ENCODE measurements at regions not wholly inside any gene's neighbourhood (a gene's known extent, or its start where the extent isn't known, plus 50 kb on each side); places are given as distances from the start of the nearest gene placed in this dataset.
"Not testable (repeated sequence)": the region's sequence is repeated elsewhere in the genome, so short reads cannot be mapped to it uniquely, and the experiment has no call there.

- no peak for DNase-seq
Measured at GRCh38 chr5:92665506-92665905, 915.5 kb downstream of the NR2F1-AS1 start.

DNA sequence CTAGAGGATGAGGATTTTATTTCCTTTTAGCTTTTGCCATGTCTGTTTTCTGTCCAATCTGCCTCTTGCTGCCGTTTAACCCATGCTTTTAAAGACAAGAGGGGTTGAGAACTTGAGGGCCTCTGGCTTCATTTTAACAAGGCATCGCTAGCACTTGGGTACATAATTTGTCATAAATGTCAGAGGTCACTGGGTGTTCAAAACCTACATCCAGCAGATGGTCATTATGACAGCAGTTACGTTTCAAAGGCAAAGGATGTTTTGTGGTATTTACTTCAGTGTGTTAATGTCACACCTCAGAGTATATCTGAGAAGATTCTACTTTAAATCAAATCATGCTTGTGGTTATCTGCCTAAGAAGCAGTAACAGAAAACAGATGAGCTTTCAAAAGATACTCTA lies 918.3 kb downstream of the NR2F1-AS1 start:
- no peak for DNase-seq

GRCh38 chr5:92659246-92659645 lies 921.8 kb downstream of the NR2F1-AS1 start:
- DNase-seq, result no peak

DNA sequence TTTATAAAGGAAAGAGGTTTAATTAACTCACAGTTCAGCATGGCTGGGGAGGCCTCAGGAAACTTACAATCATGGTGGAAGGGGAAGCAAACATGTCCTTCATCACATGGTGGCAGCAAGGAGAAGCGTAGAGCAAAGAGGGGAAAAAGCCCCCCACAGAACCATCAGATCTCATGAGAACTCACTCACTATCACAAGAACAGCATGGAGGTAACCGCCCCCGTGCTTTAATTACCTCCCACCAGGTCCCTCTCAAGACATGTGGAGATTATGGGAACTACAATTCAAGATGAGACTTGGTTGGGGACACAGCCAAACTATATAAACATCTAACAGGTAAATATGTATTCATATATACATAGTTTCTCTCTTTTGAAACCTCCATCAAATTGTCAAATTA lies 926.4 kb downstream of the NR2F1-AS1 start:
- not testable (repeated sequence) for DNase-seq

GRCh38 chr5:92653730-92654461 lies 927.1 kb downstream of the NR2F1-AS1 start:
- DNase-seq, result no peak

DNA sequence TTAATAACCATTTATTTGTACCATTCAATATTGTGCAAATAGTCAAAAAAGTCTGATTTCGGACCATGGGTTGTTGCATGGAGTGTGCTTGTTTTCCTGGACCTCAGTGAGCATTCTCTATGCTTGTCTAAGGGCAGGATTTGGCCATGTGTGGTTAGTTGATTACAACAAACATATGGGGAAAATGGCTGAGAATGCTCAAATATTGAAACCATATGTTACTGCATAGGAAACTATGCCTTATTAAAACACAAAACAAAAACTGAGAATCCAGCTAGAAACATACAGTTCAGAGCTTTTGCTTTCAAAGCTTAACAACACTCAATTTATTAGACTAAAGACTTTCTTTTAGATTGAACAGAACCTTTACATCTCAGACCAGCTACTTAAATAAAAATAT lies 928.3 kb downstream of the NR2F1-AS1 start:
- no peak for DNase-seq

DNA sequence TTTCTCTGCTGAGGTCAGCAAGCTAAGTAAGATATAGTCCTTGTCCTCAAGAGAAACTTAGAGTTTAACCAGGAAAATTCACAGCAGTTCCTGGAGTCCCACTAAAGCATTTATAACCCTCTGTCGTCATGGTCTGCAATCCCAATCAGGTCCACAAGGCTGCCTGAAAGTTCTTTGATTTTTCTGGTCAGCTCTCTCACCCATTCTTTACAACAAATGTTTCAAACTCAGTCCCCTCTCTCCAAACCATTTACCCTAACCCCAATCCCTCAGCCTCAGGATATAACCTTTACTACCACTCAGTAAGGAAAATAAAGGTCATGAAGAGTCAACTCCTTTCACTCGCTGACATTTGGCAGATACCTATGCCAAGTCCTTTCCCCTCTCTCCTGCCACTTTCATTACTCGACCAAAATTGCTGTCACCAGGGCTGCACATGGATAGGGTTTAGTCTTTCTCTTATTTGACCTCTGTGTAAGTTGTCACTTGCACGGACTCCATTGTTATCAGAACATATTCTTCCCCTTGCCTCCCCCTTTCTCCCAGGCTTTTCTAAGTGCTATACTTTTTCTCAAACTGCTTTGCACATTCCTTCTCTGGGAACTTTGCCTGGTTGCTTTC lies 936.6 kb downstream of the NR2F1-AS1 start:
- DNase-seq, result no peak

DNA sequence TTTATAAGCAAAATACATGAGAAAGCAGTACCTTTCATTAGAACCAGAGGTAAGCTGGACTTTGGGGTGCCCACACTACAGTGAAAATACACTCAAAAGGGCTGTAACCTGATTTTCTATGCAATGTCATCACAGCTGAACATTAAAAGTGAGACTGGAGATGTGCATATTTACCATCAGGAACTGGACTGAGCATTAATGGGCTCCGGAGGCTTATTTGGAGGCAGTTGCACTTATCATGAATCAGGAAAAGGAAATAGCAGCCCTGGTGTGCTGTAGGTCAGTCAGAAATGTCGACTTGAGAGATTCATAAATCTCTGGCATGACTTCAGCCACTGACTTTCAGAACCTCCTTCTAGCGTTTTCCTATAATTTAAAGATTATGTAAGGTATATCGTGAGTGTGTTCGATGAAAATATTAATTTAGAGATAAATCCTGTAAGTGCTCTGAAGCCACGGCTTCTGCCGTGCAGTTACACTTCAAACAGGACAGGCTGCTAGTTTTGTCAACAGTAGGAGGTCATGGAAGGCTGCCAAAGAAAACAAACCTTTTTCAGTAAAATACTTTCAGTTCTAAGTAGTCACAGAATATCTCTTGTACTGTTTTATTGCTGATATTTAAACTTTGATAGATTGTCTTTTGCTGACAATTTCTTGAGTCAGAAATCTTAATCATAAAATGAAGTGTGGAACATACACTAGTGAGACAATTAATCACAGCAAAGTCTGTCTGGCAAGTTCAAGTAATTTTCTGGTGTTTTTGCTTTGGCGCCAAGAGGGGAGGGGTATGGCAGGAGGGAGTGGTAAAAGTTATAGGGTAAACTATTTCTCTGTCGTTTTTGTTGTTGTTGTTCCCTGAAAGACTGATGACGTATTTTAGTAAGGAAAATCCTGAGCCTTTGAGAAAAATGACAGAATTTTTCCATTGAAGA lies 939.7 kb downstream of the NR2F1-AS1 start:
- peak; percentile 50 for DNase-seq

DNA sequence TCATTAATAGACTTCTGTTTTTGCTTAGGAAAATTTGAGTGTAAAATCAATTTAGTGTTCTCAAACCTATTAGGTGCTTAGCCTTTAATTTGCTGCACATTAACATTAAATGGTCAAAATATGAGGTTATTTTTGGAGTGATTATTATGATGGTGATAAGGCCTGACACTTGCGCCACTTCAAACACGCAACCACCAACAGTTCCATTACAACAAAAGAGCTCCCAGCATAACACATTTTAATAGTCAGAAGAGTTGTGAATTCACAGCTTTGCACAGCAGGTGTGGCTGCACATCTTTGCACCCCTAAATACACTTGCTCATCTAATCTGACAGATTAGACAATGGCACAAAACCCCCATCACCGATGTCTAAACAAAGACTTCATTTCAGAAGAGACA lies 940.7 kb downstream of the NR2F1-AS1 start:
- DNase-seq, result no peak

- no peak for DNase-seq
Measured at GRCh38 chr5:92637960-92638359, 943.1 kb downstream of the NR2F1-AS1 start.

- DNase-seq, result no peak
Measured at GRCh38 chr5:92637247-92637646, 943.8 kb downstream of the NR2F1-AS1 start.

DNA sequence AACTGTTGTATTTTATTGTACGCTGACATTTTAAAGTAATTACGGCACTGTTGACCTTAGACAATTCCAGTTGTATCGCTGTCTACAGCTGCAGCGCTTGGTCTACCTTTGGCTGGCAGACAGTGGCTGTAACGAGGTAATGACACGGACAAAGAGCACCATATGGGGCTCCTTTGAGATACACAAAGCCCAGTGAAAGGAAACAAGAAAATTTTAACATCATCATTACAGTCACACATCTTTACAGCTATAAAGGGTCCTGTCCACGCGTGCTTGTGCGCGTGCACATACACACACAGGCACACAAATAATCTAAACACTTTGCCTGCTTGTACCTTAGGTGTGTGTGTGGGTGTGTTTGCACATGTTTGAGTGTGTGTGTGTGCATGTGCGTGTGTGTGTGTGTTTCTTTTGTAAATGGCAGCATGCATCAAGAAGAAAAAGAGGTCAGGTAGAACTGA lies 946.0 kb downstream of the NR2F1-AS1 start:
- DNase-seq, result peak; percentile 83

DNA sequence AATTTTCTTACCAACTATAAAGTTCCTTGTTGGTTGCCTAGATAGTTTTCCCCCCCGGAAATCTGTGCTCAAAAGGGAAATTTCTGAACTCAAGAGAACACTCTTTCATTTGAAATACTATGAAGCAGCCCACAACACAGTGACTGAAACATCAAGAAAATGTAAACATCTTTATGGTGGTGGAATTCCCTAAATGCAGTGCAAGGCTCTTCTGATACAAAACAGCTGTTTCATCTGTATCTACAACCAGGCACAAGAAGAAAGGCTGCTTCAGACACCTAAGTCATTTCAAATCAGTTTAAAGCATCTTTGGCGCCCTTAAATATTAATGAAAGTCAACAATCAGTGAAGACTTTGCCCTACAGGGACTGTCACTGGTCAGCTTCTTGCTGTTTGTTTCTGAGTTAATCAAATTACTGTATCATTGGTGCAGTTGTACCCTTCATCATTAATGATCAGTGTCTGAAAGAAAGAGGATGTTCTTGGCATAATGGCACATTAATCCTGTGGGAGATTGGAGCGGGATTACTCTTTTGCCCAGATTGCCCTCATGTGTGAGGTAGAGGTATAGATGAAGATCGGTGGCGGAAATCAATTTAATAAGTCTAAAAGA lies 947.0 kb downstream of the NR2F1-AS1 start:
- no peak for DNase-seq

DNA sequence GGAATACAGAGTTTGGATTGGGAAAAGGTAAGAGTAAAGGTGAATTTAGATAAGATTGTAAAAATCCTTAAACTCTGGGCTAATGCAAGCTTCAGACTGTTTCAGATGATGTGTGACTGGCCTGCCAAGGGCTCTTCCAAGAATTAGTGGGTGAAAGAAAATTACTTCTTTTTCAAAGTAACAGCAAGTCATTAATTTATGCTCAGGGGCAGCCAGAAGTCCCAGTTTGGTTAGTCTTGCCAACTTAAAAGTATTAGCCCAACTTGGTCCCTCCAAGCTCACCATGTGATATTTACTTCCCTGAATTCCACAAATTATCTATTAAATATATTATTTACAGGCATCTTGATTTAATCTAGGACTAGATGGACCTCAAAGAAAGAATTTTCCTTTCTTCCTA lies 947.8 kb downstream of the NR2F1-AS1 start:
- no peak for DNase-seq

- DNase-seq, result not testable (repeated sequence)
Measured at GRCh38 chr5:92631237-92631701, 949.8 kb downstream of the NR2F1-AS1 start.

- DNase-seq, result no peak
Measured at GRCh38 chr5:92629574-92629973, 951.4 kb downstream of the NR2F1-AS1 start.

GRCh38 chr5:92629000-92629399 lies 952.0 kb downstream of the NR2F1-AS1 start:
- no peak for DNase-seq

DNA sequence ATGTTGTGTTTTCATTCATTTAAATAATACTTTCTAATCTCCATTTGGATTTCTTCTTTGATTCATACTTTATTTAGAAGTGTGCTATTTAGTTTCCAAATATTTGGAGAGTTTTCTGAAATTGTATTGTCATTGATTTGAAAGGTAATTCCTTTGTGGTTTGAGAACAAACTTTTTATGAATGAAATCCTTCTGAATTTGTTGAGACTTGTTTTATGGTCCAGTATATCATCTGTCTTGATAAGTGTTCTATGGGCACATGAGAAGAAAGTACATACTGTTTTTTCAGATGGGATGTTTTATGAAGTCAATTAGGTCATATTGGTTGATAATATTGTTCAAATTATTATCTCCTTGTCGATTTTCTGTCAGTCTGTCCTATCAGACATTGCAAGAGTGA lies 953.8 kb downstream of the NR2F1-AS1 start:
- no peak for DNase-seq

- DNase-seq, result no peak
Measured at GRCh38 chr5:92616085-92616484, 964.9 kb downstream of the NR2F1-AS1 start.

DNA sequence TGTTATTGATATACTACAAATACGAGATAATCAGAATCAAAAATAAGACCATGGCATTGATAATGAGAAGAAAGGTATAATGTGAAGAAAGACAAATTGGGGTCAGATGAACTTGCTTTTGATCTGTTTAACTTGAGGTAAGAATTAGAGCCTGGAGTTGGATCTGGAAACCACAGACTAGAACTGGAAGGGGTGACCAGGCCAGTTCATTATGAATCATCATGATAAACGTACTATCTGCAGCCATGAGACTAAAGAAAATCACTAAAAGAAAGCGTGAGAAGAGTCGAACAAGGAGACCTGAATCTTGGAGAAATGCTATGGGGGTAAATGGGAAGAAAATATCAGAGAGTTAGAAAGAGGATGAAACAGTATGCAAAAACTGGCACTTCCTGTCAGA lies 967.5 kb downstream of the NR2F1-AS1 start:
- DNase-seq, result no peak

DNA sequence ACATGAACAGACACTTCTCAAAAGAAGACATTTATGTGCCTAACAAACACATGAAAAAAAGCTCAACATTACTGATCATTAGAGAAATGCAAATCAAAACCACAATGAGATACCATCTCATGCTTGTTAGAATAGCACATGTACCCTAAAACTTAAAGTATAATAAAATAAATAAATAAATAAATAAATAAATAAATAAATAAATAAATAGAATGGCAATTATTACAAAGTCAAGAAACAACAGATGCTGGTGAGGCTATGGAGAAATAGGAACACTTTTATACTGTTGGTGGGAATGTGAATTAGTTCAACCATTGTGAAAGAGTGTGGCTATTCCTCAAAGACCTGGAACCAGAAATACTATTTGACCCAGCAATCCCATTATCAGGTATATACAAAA lies 970.6 kb downstream of the NR2F1-AS1 start:
- not testable (repeated sequence) for DNase-seq

DNA sequence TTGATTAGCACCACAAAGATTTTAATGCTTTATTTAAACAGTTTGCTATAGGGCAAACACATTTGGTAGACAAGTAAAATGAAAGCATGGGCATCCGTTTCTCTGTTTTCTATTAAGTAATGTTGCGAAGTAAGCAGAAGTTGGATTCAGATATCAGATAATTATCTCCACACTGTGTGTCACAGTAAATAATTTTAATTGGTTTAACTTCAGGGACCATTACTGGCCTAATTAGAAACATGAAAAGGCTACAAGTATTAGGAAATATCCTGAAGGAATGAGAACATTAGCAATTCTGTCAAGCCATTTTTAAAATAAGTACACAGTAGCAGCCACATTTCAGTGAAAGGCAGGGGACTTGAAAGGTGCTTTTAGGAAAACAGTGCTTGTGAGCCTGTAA lies 975.4 kb downstream of the NR2F1-AS1 start:
- DNase-seq, result no peak

- DNase-seq, result peak; percentile 30
Measured at GRCh38 chr5:92599217-92599810, 981.7 kb downstream of the NR2F1-AS1 start.

Measured in DMS153 (cell line).